GM19043 (cell line): ENCODE measurements at regions not wholly inside any gene's neighbourhood (a gene's known extent, or its start where the extent isn't known, plus 50 kb on each side); places are given as distances from the start of the nearest gene placed in this dataset.
"Not testable (repeated sequence)": the region's sequence is repeated elsewhere in the genome, so short reads cannot be mapped to it uniquely, and the experiment has no call there.

Experiments
- ATAC-seq: cut with Tn5 transposase; IDR thresholded peaks from one replicate; pipeline ENCODE4 v1.9.1; 2021; ENCODE audit warnings: low read depth; ENCODE audit not compliant: unreplicated experiment

DNA sequence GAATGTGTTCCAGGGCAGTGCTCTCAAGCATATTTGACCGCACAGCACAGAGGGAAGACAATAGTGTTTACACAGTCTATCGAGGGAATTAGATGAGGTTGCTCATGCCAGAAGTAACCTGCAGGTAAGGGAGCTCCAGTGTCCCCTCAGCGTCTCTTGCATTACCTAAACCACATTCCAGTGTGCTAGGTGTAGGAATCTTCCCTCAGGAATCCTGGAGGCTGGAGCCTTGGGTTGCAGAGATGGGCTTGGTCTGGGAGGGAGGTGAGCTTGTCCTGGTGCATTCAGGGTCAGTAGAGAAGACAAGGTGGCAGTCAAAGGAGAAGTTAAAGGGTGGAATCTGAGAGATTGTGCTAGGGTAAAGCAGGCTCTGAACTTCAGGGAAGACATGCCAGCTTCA is 56.3 kb downstream of the SOX14 start:
- no peak for ATAC-seq

DNA sequence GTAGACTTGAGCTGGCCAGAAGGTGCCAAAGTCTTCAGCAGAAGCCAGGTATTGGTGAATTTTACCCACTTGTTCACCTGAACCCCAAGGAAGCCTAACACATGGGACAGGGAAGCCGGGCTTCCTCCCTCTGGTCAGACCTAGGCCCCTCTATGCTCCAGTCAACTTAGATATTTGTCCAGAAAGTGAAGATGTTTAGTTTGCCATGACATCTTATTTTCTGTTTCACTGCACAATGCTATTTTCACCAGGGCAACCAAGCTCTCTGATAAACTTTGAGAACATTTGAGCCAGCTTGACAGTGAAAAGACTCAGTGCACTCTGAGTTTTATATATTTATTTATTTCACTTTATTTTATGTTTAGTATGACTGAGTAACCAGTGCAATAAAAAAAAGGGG is 71.0 kb downstream of the SOX14 start:
- ATAC-seq, result no peak

DNA sequence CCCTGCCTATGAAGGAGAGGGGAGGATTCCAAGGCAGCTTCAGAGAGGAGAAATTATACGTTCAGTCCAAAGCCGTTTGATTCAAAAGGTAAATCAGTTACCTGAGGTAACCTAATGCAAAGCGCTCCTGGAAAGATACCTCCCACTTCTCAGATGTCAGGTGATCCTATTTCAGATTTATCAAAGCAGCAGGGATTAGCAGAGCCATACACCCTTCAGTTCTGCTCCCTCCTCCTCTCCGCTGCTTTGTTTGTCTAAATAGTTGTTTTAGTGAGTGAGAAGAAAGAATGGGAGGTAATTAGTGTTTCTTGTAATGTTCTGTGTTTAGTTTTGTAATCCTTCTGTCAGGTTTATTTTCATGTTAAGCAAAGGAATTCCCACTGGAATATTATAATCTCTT is 81.1 kb downstream of the SOX14 start:
- ATAC-seq, result no peak

DNA sequence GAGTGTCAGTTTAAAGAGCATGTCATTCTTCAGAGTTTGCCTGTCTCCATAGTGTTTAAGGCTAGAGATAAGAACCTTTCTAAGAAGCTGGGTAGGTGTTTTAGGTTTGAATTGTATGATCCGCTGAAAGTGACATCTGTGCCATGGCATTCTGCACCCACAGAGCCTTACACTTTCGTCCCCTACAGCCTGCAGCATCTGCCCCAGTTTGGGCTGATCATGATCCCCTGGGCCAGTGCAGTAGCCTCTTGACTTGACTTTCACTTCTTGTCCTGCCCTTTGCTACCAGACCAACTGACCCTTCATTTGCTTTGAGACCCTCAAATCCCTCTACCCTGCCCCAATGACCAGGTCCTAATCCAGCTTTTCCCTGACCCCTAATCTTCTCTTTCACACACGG is 81.6 kb downstream of the SOX14 start:
- ATAC-seq, result no peak

DNA sequence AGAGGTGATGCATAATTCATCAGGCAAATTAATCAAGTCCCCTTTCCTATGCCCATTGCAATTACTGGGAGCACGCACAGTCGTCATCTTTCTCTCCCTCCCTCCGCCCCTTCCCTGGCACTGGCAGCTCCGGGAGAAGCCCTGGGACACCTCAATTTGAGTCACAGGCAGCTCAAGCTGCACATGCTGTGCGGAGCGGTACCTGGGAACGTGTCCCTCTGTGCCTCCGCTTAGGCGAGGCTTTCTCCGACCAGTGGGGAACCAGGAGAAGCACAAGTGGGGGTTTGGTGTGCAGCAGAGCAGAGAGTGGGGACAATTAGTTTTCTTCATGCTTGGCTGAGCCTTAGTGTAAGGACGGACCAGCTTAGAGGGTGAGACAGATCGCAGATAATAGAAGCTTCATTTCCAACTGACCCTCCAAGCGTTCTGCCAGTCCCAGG is 88.3 kb downstream of the SOX14 start:
- no peak for ATAC-seq

DNA sequence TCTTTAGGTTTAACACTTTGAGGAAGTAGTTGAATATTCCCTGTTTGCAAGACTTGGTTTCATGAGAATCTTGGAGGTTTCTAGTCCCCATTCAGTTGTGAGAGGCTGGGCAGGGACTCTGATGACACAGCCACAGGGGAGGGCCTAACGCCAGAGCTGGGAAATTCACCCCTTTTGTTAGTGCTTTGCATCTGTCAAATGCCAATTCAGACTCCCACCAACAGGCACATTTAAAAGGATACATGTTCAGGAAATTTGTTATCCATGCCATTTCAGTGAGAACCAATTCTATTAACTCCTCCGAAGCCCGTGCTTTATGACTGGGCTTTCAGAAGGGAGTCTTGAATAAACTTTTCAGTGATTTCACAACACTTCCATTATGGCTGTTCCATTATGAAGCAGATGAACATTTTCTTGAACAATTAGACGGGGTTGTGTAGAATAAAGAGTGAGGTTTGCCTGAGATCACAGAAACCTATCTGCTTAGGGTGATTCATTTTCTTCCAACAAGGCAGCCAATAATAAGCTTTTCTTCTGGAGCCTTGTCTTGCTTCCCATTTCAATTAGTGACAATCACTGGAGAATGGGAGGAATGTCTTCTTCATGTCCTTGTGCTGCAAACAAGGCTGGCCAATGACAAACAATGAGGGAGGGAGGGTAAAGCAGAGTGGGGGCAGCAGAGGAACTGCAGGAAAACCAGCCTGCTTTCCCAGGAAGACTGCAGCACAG is 90.6 kb downstream of the SOX14 start:
- ATAC-seq, result no peak

DNA sequence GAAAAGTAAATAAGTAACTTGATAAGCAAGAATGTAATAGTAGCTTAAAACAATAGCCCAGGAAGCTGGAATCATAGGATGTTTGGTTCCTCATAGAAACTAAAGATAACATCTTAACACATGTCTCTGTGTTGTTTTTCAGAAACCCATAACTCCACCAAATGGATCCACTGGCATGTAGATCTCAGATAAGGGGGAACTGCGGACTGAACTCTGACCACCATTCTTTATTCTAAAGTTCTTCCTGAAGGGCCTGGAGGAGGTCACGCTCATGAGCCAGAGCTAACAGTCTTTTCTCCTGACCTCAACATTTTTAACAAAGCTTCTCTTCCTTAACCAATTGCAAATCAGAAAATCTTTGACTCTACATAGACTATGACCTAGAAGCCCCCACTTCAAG is 101.9 kb downstream of the SOX14 start:
- ATAC-seq, result no peak

DNA sequence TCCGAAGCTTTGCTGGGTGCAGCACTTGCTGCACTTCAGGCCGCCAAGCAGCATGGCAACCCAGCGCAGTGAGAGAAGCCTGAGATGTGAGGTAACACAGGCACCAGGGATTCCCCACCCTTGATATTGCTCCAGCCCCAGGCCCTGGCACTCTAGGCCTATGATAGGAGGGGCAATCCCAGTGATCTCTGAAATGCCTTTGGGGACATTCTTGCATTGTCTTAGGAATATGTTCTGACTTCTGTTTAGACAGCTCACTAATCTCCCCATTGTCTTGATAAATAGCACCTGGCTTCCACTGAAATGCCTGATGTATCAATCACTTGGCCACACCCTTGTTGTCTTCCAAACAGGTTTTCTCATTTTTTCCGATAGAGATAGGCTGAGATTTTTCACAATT is 102.8 kb downstream of the SOX14 start:
- no peak for ATAC-seq

DNA sequence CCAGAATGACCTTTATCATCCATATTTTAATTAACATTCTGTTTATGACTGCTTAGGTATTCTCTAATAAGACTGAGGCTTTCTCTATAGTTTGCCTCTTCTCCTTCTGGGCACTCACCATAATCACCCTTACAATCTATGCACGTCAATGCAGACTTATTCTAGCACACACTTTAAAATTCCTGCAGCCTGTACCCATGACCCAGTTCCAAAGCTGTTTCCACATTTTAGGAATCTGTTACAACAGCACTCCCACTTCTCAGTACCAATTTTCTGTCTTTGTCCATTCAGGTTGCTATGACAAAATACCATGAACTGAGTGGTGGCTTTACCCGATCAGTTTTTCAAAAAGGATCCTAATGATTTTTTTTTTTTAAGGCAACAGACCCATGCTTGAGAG is 103.5 kb downstream of the SOX14 start:
- no peak for ATAC-seq

DNA sequence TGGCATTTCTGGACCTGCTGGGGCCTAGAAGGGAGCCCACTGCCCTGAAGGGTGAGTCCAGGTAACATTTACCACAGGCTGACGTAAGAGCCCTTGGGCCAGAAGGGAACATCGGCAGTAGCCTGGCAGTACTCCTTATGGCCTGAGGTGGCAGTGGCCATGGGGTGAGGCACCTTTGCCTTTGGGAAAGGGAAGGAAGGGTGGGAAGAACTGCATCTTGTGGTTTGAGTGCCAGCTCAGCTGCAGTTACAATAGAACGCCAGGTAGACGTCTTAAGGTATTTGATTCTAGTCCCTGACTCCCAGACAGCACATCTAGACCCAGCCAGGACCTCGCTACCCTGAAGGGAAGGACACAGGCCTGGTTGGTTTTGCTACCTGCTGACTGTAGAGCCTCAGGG is 104.9 kb downstream of the SOX14 start:
- no peak for ATAC-seq

DNA sequence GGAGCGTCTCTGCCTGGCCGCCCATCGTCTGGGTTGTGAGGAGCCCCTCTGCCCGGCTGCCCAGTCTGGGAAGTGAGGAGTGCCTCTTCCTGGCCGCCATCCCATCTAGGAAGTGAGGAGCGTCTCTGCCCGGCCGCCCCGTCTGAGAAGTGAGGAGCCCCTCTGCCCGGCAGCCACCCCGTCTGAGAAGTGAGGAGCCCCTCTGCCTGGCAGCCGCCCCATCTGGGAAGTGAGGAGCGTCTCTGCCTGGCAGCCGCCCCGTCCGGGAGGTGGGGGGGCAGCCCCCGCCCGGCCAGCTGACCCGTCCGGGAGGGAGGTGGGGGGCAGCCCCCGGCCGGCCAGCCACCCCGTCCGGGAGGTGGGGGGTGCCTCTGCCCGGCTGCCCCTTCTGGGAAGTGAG is 108.5 kb downstream of the SOX14 start:
- not testable (repeated sequence) for ATAC-seq

DNA sequence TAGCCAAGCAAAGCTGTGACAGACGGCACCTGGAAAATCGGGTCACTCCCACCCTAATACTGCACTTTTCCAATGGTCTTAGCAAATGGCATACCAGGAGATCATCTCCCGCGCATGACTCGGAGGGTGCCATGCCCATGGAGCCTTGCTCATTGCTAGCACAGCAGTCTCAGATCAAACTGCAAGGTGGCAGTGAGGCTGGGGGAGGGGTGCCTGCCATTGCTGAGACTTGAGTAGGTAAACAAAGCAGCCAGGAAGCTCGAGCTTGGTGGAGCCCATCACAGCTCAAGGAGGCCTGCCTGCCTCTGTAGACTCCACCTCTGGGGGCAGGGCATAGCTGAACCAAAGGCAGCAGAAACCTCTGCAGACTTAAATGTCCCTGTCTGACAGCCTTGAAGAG is 113.1 kb upstream of the CLDN18 start:
- not testable (repeated sequence) for ATAC-seq

DNA sequence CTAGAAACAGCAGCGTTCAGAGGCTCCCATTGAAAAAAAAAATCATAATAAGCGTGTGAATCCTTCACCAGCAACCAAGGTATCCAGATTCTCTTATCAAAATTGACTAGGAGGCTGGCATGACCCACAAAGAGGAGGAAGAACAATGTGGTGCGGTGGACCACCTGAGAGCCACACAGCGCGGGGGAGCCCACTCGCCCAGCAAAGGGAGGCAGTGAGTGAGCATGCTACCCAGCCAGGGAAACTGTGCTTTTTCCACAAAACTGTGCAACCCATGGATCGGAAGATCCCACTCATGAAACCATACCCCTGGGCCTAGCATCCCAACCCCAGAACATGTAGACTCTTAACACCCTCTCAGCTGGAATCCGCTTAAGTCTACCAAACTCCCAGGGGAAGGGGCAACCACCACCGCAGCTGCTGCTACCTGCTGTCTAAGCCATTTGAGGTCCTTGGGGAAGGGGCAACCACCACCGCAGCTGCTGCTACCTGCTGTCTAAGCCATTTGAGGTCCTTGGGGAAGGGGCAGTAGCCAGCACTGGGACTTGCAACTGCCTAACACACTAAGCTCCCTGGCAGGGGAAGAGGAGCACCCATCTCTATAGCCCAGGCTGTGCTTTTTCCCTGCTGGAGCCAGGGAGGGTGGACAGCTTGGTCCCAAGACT is 102.8 kb upstream of the CLDN18 start:
- no peak for ATAC-seq

DNA sequence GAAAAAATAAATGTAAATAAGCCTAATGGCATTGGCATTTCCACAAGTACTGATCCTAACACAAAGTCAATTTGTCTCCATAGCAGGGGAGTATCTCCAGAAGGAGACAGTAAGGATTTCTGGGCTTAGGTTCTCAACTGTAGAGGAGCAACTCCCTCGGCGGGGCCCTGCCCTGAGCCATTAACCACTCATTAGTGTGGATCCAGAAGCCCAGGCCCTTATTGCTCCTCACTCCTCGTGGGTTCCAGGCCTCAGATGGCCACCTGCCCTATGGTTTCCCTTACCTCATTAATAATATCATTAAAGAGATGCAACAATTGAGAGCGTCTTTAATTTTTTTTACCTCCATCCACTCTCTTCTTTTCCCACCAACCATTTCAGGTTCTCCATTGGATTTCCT is 85.3 kb upstream of the CLDN18 start:
- no peak for ATAC-seq

DNA sequence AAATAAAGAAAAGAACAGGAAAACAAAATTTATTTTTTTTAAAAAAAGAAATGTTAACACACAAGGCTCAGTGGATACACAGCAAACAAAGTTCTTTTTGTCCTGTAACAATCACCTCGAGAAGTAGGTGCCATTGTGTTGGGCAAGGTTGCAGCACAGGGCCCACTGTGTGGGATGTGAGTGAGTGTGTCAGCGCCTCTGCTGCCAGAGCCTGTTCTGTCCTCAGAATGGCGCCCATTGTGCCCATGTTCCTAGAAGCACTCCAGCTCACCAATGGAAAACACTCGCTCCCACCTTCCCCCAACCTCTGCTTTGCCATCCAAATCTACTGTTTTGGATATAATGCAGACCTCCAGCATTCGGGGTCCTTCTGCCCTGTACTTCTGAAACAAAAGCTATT is 84.9 kb upstream of the CLDN18 start:
- ATAC-seq, result no peak

DNA sequence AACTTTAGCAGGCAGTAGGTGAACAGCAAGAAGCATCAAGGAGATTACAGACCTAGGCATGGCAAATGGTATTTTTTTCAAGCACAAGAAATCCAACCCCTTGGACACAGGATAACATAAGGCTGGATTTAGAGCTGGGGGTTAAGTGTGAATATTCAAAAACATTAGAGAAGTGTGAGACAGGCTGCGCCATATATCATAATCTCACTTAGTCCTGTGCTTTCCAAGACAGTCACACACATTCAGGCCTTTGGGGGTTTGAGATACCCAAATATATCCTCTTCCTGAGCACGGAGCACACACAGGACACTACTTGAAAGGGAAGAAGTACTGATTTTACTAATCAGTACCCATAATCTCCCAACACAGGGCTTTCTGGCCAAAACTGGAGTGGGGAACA is 83.0 kb upstream of the CLDN18 start:
- no peak for ATAC-seq

DNA sequence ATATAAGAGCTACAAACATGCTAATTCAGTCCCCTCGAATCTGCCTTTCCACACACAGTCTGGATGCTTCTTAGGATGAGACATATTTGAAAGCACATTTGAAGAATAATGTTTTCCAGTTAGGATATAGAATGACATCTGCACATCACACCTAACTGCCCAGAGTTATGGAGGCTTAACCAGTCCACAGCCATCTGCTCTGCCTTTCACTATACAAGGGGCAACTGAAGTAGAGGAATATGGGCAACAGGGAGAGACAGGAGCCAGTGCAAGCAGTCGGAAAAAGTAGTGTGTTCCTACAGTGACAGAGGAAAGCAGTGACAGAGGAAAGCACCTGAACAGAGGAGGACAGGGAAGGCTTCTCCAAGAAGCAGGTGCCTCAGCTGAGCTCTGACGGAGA is 79.0 kb upstream of the CLDN18 start:
- ATAC-seq, result no peak

DNA sequence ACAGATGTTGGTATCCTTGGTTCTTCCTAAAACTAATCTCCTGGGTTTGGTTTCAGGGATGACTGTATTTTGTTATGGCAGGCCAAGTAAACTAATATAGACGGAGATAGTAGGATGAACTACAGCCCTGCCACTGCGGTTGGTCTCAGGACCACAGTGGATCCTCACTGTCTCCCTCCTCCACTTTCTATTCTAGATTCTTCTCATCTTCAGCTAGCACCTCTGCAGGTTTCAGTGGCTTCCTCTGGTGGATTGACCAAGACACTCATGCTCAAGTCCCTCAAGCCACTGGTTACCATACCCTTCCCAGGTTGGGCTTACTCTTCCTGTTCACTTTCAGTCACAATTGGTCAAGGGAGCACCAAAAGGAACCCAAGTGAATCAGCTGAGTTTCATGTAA is 71.1 kb upstream of the CLDN18 start:
- ATAC-seq, result no peak

DNA sequence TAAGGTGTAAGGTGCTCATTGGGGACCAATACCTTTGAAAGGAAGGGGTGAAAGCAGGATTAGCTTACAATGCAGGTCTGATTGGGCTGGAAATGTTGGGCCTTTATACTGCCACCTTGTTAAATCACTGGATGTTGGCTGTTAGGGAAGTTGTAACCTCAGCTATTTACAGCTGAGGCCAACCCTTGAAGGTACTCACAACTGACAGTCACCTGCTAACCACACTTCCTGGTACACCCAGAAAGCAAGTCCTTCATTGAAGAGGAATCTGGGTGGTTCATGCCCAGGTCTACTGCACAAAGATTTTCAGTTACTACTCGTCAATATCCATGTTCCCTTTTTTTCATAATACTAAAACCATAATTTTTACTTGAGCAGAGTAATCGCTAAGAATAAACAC is 65.4 kb upstream of the CLDN18 start:
- no peak for ATAC-seq

DNA sequence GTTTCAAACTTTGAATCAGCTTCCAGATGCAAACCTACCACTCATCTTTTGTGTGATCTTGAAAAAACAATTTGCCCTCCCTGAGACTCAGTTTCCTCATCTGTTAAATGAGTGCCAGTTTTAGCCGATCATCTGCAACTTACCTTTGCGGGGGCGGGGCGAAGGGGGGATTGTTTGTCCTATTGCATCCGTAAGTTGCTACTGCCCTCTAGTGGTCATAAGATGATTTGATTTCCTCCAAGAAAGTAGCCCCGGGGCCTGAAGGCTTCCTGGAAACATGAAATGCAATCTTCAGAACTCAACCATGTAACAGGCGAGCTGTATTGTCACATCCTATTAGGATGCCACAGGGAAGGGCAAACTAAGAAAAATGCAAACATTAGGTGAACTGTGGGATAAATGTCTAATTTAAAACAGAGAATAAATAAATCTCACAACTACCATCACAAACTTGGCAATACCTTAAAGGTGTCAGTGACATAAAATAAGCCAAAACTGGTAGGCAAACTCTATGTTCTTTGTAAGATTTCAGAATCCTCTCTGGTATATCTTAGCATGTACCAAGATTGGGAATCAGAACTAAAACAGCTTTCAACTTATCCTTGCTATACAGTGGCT is 63.5 kb upstream of the CLDN18 start:
- ATAC-seq, result peak; percentile 74

DNA sequence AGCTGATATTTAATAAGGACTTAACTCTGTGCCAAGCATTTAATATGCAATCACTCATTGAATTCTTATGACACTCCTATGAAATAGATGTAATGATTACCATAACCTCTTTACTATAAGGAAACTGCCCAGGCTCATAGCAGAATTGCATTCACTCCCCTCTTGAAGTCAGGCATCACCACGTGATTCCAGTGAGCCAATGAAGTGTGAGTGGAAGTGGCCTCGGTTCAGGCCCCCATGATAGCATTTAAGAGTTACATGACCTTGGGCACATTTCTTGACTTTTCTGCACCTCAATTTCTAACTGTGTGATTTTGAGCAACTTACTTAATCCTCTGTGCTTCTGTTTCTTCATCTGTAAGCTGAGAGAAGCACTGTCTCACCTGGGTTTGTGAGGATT is 62.8 kb upstream of the CLDN18 start:
- ATAC-seq, result no peak
